HCT116 (cell line): ENCODE measurements at regions not wholly inside any gene's neighbourhood (a gene's known extent, or its start where the extent isn't known, plus 50 kb on each side); places are given as distances from the start of the nearest gene placed in this dataset.

Experiments
- ATAC-seq: fragments of 200-7000 bp; cut with Tn5 transposase; 2 replicates; pipeline ENCODE4 v1.9.1; 2020; ENCODE audit warnings: mild to moderate bottlenecking, moderate library complexity
- BruUV-seq: library from RNA; stranded (reverse); fragments of 400-500 nt; replicated peaks from 2 replicates; lab custom pipeline; 2021; lab: Mats Ljungman, UMichigan
- CTCF ChIA-PET: fragments of 300-600 bp; sonication (Branson Sonifier 250); formaldehyde crosslinking; loops from one replicate; lab custom pipeline; 2021; ENCODE audit warnings: antibody characterized with exemption; lab: Charles Lee
- POLR2A ChIA-PET: fragments of 300-600, 350-600 bp; sonication (Branson Sonifier 250); formaldehyde crosslinking; loops from one replicate; lab custom pipeline; 2021; ENCODE audit warnings: antibody characterized with exemption; lab: Charles Lee
- RAD21 ChIA-PET, 2 experiments: fragments of 300-600 bp; sonication (Branson Sonifier 250); formaldehyde crosslinking; loops; one replicate each; lab custom pipeline; 2023; ENCODE audit warnings: low total read pairs in 2 of 2; ENCODE audit not compliant: uncharacterized antibody in 2 of 2, unreplicated experiment in 2 of 2, low non-redundant PET in 1 of 2; lab: Charles Lee
- DNase-seq: peaks from one replicate; pipeline ENCODE4 v3.0.0-alpha.2; 2010; ENCODE audit warnings: low read depth, low spot score
- H2AFZ ChIP-seq: fragments of 200-600 bp; shearing (Covaris generic), sonication (generic); 2 replicates; pipeline ENCODE4 v1.6.1; 2017; ENCODE audit warnings: low read depth, mixed run types, mixed read lengths, antibody characterized with exemption, low read length; ENCODE audit not compliant: poor library complexity, severe bottlenecking
- H3K27ac ChIP-seq: 2 replicates; pipeline ENCODE4 v1.5.1; 2012; ENCODE audit warnings: low read depth, low read length
- H3K27me3 ChIP-seq: fragments of 200-600 bp; sonication (generic); 2 replicates; pipeline ENCODE4 v1.6.1; 2016; ENCODE audit warnings: mixed run types, low read length, mixed read lengths; ENCODE audit not compliant: insufficient read depth
- H3K36me3 ChIP-seq, 2 experiments: fragments of 200-500 bp in 1 of 2; fragments of 200-600 bp in 1 of 2; sonication (Bioruptor generic) in 1 of 2; sonication (generic) in 1 of 2; 2 replicates each; pipeline versions ENCODE4 v1.5.1 to v1.6.1; 2014 to 2016; ENCODE audit warnings: low read length in 2 of 2, inconsistent platforms in 1 of 2, mixed read lengths in 1 of 2, mixed run types in 1 of 2; ENCODE audit not compliant: insufficient read depth in 2 of 2, control insufficient read depth in 1 of 2
- H3K4me1 ChIP-seq, 2 experiments: fragments of 200-600 bp in 1 of 2; sonication (generic) in 1 of 2; 2 replicates each; pipeline versions ENCODE4 v1.5.1 to v1.6.1; 2012 to 2017; ENCODE audit warnings: low read length in 2 of 2, inconsistent platforms in 1 of 2, mild to moderate bottlenecking in 1 of 2, mixed read lengths in 1 of 2, mixed run types in 1 of 2, moderate library complexity in 1 of 2; ENCODE audit not compliant: insufficient read depth in 2 of 2, control insufficient read depth in 1 of 2
- H3K4me2 ChIP-seq: fragments of 200-600 bp; sonication (generic); 2 replicates; pipeline ENCODE4 v1.6.1; 2017; ENCODE audit warnings: mixed run types, low read length, mixed read lengths
- H3K4me3 ChIP-seq, 2 experiments: fragments of 200-600 bp in 1 of 2; sonication (generic) in 1 of 2; replicated peaks in 1 of 2; 2 replicates each; pipeline ENCODE4 v1.5.1; 2011 to 2016; ENCODE audit warnings: low read length in 2 of 2, control low read depth in 1 of 2, low read depth in 1 of 2, mild to moderate bottlenecking in 1 of 2, mixed read lengths in 1 of 2, mixed run types in 1 of 2
- H3K79me2 ChIP-seq: fragments of 200-600 bp; sonication (generic); 2 replicates; pipeline ENCODE4 v1.6.1; 2017; ENCODE audit warnings: mild to moderate bottlenecking, mixed run types, low read length, moderate library complexity, mixed read lengths; ENCODE audit not compliant: insufficient read depth
- H3K9ac ChIP-seq: fragments of 200-600 bp; sonication (generic); 2 replicates; pipeline ENCODE4 v1.6.1; 2016; ENCODE audit warnings: low read length, mixed read lengths
- H3K9me2 ChIP-seq: fragments of 200-600 bp; sonication (generic), shearing (Covaris generic); 2 replicates; pipeline ENCODE4 v1.6.1; 2017; ENCODE audit warnings: mixed run types, mild to moderate bottlenecking, moderate library complexity; ENCODE audit not compliant: insufficient read depth
- H3K9me3 ChIP-seq, 2 experiments: fragments of 200-500 bp in 1 of 2; fragments of 200-600 bp in 1 of 2; sonication (Bioruptor generic) in 1 of 2; sonication (generic) in 1 of 2; 2 replicates each; pipeline ENCODE4 v1.6.1; 2014 to 2017; ENCODE audit warnings: low read length in 2 of 2, mixed read lengths in 2 of 2, inconsistent platforms in 1 of 2, low read depth in 1 of 2, mild to moderate bottlenecking in 1 of 2, mixed run types in 1 of 2, moderate library complexity in 1 of 2; ENCODE audit not compliant: control insufficient read depth in 1 of 2, insufficient read depth in 1 of 2
- H4K20me1 ChIP-seq: fragments of 200-600 bp; sonication (generic), shearing (Covaris generic); 2 replicates; pipeline ENCODE4 v1.6.1; 2017; ENCODE audit warnings: mixed run types, mild to moderate bottlenecking, moderate library complexity; ENCODE audit not compliant: insufficient read depth
- CTCF ChIP-seq, 3 experiments: fragments of 200-600 bp in 1 of 3; sonication (generic) in 1 of 3; IDR thresholded peaks in 2 of 3; conservative IDR thresholded peaks in 1 of 3; 2 replicates each; pipeline ENCODE4 v1.5.1; 2012 to 2017; ENCODE audit warnings: low read depth in 2 of 3, low read length in 2 of 3, antibody characterized with exemption in 1 of 3, borderline replicate concordance in 1 of 3, control low read depth in 1 of 3, mild to moderate bottlenecking in 1 of 3, mixed read lengths in 1 of 3, mixed run types in 1 of 3, moderate library complexity in 1 of 3; ENCODE audit not compliant: insufficient read depth in 1 of 3
- EGR1 ChIP-seq: IDR thresholded peaks from 2 replicates; pipeline ENCODE4 v1.6.1; 2012; ENCODE audit warnings: low read depth
- EZH2 ChIP-seq: fragments of 200-600 bp; sonication (generic); IDR thresholded peaks from 2 replicates; pipeline ENCODE4 v1.6.1; 2017; ENCODE audit warnings: antibody characterized with exemption, mixed run types
- FOSL1 ChIP-seq: IDR thresholded peaks from 2 replicates; pipeline ENCODE4 v1.6.1; 2012; ENCODE audit warnings: low read depth
- RAD21 ChIP-seq: IDR thresholded peaks from 2 replicates; pipeline ENCODE4 v1.6.1; 2012; ENCODE audit warnings: low read depth, mild to moderate bottlenecking
- REST ChIP-seq: IDR thresholded peaks from 2 replicates; pipeline ENCODE4 v1.6.1; 2012; ENCODE audit warnings: low read depth
- SIN3A ChIP-seq: IDR thresholded peaks from 2 replicates; pipeline ENCODE4 v1.6.1; 2012; ENCODE audit warnings: low read depth
- SP1 ChIP-seq: IDR thresholded peaks from 2 replicates; pipeline ENCODE4 v1.6.1; 2012; ENCODE audit warnings: low read depth
- SRF ChIP-seq: IDR thresholded peaks from 2 replicates; pipeline ENCODE4 v1.6.1; 2012; ENCODE audit warnings: low read depth
- TCF7L2 ChIP-seq: IDR thresholded peaks from 2 replicates; pipeline ENCODE4 v1.7.0; 2011; ENCODE audit warnings: borderline replicate concordance, inconsistent platforms; ENCODE audit not compliant: insufficient read depth, insufficient read length; ENCODE audit errors: extremely low read depth
- YY1 ChIP-seq: IDR thresholded peaks from 2 replicates; pipeline ENCODE4 v1.6.1; 2011; ENCODE audit warnings: low read length, low read depth, moderate library complexity, mild to moderate bottlenecking; ENCODE audit not compliant: insufficient replicate concordance; ENCODE audit errors: extremely low read depth
- ZNF274 ChIP-seq: fragments of 200-500 bp; sonication (Bioruptor generic); IDR thresholded peaks from 2 replicates; pipeline ENCODE4 v1.6.1; 2014; ENCODE audit warnings: mild to moderate bottlenecking, low read depth, low read length, inconsistent platforms
- intact Hi-C: fragments of 100-400 bp; cut with micrococcal nuclease; formaldehyde crosslinking; loops from 2 replicates; pipeline ENCODE4 v1.10.0; 2022

- TF ChIP-seq REST (no peak), SP1 (no peak), EZH2 (no peak), SIN3A (no peak), RAD21 (no peak), ZNF274 (no peak)
Measured at GRCh38 chr5:57663466-57663865, 180.9 kb upstream of the ACTBL2 start (continued).

- ChIA-PET RAD21 (no interaction called here), POLR2A (no interaction called here), CTCF (interaction anchor here (1.3 kb wide), 1 partner anchor 13 kb away, joined by 3 read pairs; no protein-coding TSS in a partner anchor)
- intact Hi-C loops: no loop called here
- H3K27ac ChIP-seq: no peak overlapping the region
- H4K20me1 ChIP-seq: no peaks in the 10 kb centered on the region
- no peaks in the 10 kb centered on the region for H3K9me2 ChIP-seq
- H3K4me2 ChIP-seq: no peak overlapping the region
- H3K36me3 ChIP-seq: no peaks in the 10 kb centered on the region
- no peaks in the 10 kb centered on the region for H3K9me3 ChIP-seq
- no peak overlapping the region for H2AFZ ChIP-seq
- H3K4me1 ChIP-seq: no peaks in the 10 kb centered on the region
- no TSS peak for BruUV-seq
- TF ChIP-seq EGR1: no peak
- no peak for TF ChIP-seq REST
- TF ChIP-seq SRF: no peak
- TF ChIP-seq FOSL1: no peak
- no peak for TF ChIP-seq CTCF (IDR thresholded peaks at IDR 0.05 in 2 of 3, conservative IDR thresholded peaks at IDR 0.05 in 1 of 3; ENCODE audit: borderline replicate concordance in 1 of 3, insufficient read depth in 1 of 3, low read depth in 2 of 3, low read length in 2 of 3)
- TF ChIP-seq TCF7L2: no peak
- no peak for TF ChIP-seq ZNF274
- no peak for TF ChIP-seq YY1
- no peaks in the 10 kb centered on the region for H3K79me2 ChIP-seq
- no peak for ATAC-seq
- DNase-seq: no peak
- H3K27me3 ChIP-seq: no peaks in the 10 kb centered on the region
- no peak overlapping the region for H3K9ac ChIP-seq
- no peak overlapping the region for H3K4me3 ChIP-seq
Measured at GRCh38 chr5:57662991-57663390, 180.4 kb upstream of the ACTBL2 start.
